Fibroblast of lung (primary cell): ENCODE measurements at regions not wholly inside any gene's neighbourhood (a gene's known extent, or its start where the extent isn't known, plus 50 kb on each side); places are given as distances from the start of the nearest gene placed in this dataset.
A peak's percentile ranks its signal among the peaks of the same experiment; 100 is the strongest.

ENCODE experiments used
- DNase-seq, 2 donors: peaks; one replicate each; pipeline versions ENCODE4 v3.0.0 to v3.0.0-alpha.2; 2010; ENCODE audit warnings: low read depth in 2 of 2
- H2AFZ ChIP-seq: 2 replicates; pipeline ENCODE4 v1.5.1; 2012; ENCODE audit warnings: low read length, control low read depth, inconsistent platforms
- H3K27ac ChIP-seq: 2 replicates; pipeline ENCODE4 v1.5.1; 2011; ENCODE audit warnings: low read length, control low read depth; ENCODE audit not compliant: insufficient read depth
- H3K27me3 ChIP-seq: 2 replicates; pipeline ENCODE4 v1.5.1; 2011; ENCODE audit warnings: mild to moderate bottlenecking, low read length; ENCODE audit not compliant: control insufficient read depth, insufficient read depth
- H3K36me3 ChIP-seq: 2 replicates; pipeline ENCODE4 v1.5.1; 2011; ENCODE audit warnings: low read length; ENCODE audit not compliant: control insufficient read depth, insufficient read depth
- H3K4me1 ChIP-seq: 2 replicates; pipeline ENCODE4 v1.5.1; 2011; ENCODE audit warnings: low read length; ENCODE audit not compliant: control insufficient read depth, insufficient read depth; ENCODE audit errors: extremely low read depth
- H3K4me2 ChIP-seq: 2 replicates; pipeline ENCODE4 v1.5.1; 2011; ENCODE audit warnings: low read length, control low read depth; ENCODE audit not compliant: insufficient read depth; ENCODE audit errors: extremely low read depth
- H3K4me3 ChIP-seq, 4 experiments: fragments of 200-600 bp in 1 of 4; sonication (generic) in 1 of 4; replicated peaks in 1 of 4; 2 replicates each; pipeline ENCODE4 v1.5.1; 2011 to 2016; ENCODE audit warnings: low read length in 4 of 4, low read depth in 3 of 4, mild to moderate bottlenecking in 3 of 4, control low read depth in 2 of 4, inconsistent platforms in 1 of 4, mixed read lengths in 1 of 4; ENCODE audit not compliant: insufficient read depth in 1 of 4; ENCODE audit errors: control extremely low read depth in 1 of 4
- H3K79me2 ChIP-seq: 2 replicates; pipeline ENCODE4 v1.5.1; 2012; ENCODE audit warnings: mild to moderate bottlenecking, low read length, inconsistent platforms; ENCODE audit not compliant: control insufficient read depth, insufficient read depth
- H3K9ac ChIP-seq: 2 replicates; pipeline ENCODE4 v1.5.1; 2011; ENCODE audit warnings: mild to moderate bottlenecking, low read length, control low read depth; ENCODE audit not compliant: insufficient read depth
- H3K9me3 ChIP-seq: 2 replicates; pipeline ENCODE4 v1.5.1; 2012; ENCODE audit warnings: low read depth, low read length; ENCODE audit not compliant: control insufficient read depth, insufficient read depth
- H4K20me1 ChIP-seq: 2 replicates; pipeline ENCODE4 v1.5.1; 2011; ENCODE audit warnings: low read length; ENCODE audit not compliant: control insufficient read depth, insufficient read depth; ENCODE audit errors: extremely low read depth
- EZH2 ChIP-seq: IDR thresholded peaks from 2 replicates; pipeline ENCODE4 v1.5.1; 2012; ENCODE audit warnings: low read length, control low read depth, mild to moderate bottlenecking; ENCODE audit errors: missing control alignments
- TF ChIP-seq, protein P1 (sequence below), 2 donors: IDR thresholded peaks in 1 of 2; conservative IDR thresholded peaks in 1 of 2; 1 replicate in 1 of 2; 2 replicates in 1 of 2; pipeline ENCODE4 v1.5.1; 2011 to 2012; ENCODE audit warnings: low read length in 2 of 2, control low read depth in 1 of 2, inconsistent platforms in 1 of 2, low read depth in 1 of 2, mild to moderate bottlenecking in 1 of 2

DNA sequence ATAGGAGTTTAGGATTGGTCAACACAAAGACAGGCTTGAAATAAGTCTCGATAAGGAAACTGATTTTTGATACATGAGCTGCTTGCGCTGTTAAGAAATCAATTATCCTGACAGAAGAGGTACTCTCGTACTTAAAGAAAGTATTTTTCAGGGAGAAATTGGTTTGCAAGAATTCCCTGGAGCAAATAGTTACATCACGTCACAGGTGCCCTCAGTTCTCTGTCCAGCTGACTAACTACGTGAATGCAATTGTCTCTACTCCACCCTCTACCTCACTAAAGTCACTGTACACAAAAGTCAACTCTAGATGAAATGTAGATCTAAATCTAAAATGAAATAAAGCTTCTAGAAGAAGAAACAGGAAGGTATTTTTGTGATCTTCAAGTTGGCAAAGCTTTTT is 130.6 kb upstream of the KCNJ16 start:
- DNase-seq: no peak
- H3K36me3 ChIP-seq: no peaks in the 10 kb centered on the region
- no peaks in the 10 kb centered on the region for H3K27me3 ChIP-seq
- H3K4me3 ChIP-seq: no peak overlapping the region
- H3K79me2 ChIP-seq: no peaks in the 10 kb centered on the region
- peaks cover 2% of the 10 kb centered on the region for H3K4me1 ChIP-seq
- no peak overlapping the region for H2AFZ ChIP-seq
- no peak overlapping the region for H3K9ac ChIP-seq
- TF ChIP-seq, protein P1, sequence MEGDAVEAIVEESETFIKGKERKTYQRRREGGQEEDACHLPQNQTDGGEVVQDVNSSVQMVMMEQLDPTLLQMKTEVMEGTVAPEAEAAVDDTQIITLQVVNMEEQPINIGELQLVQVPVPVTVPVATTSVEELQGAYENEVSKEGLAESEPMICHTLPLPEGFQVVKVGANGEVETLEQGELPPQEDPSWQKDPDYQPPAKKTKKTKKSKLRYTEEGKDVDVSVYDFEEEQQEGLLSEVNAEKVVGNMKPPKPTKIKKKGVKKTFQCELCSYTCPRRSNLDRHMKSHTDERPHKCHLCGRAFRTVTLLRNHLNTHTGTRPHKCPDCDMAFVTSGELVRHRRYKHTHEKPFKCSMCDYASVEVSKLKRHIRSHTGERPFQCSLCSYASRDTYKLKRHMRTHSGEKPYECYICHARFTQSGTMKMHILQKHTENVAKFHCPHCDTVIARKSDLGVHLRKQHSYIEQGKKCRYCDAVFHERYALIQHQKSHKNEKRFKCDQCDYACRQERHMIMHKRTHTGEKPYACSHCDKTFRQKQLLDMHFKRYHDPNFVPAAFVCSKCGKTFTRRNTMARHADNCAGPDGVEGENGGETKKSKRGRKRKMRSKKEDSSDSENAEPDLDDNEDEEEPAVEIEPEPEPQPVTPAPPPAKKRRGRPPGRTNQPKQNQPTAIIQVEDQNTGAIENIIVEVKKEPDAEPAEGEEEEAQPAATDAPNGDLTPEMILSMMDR (conservative IDR thresholded peaks at IDR 0.05 in 1 of 2, IDR thresholded peaks at IDR 0.05 in 1 of 2; ENCODE audit: low read depth in 1 of 2, low read length in 2 of 2): no peak
- TF ChIP-seq EZH2: no peak
- no peak overlapping the region for H3K27ac ChIP-seq
- H4K20me1 ChIP-seq: no peaks in the 10 kb centered on the region
- no peak overlapping the region for H3K4me2 ChIP-seq
- H3K9me3 ChIP-seq: no peaks in the 10 kb centered on the region

DNA sequence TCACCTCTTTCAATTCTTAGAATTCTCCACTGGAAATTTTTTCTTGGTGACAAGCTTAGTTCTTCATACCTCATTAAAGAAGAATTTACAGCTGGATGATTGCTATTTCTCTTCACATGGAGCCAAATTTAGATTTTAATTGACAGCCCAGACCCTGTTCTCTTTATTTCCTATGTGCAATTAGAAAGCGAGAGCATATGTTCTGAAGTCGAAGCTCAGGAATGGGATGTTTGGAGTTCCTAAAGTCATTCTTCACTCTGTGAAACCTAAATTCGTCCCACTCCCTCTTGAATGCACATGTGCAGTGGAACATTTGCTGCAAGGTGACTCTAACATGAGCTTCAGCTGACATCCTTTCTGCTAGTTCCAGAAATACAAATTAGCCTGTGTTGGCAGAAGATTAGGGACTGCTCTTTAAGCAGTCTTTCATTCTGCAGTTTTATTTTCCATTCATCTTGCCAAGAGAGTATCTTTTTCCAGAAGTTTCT is 129.3 kb upstream of the KCNJ16 start:
- peak in 1 of 2 donors; percentile 63 for DNase-seq
- no peaks in the 10 kb centered on the region for H3K79me2 ChIP-seq
- H3K9ac ChIP-seq: no peak overlapping the region
- no peaks in the 10 kb centered on the region for H3K27me3 ChIP-seq
- H3K4me1 ChIP-seq: peaks cover 2% of the 10 kb centered on the region
- H4K20me1 ChIP-seq: no peaks in the 10 kb centered on the region
- TF ChIP-seq EZH2: no peak
- TF ChIP-seq, protein P1 (conservative IDR thresholded peaks at IDR 0.05 in 1 of 2, IDR thresholded peaks at IDR 0.05 in 1 of 2; ENCODE audit: low read depth in 1 of 2, low read length in 2 of 2): no peak
- H3K9me3 ChIP-seq: no peaks in the 10 kb centered on the region
- H3K27ac ChIP-seq: no peak overlapping the region
- H3K4me2 ChIP-seq: peak overlapping the region; percentile 30
- no peak overlapping the region for H2AFZ ChIP-seq
- no peaks in the 10 kb centered on the region for H3K36me3 ChIP-seq
- H3K4me3 ChIP-seq: no peak overlapping the region

DNA sequence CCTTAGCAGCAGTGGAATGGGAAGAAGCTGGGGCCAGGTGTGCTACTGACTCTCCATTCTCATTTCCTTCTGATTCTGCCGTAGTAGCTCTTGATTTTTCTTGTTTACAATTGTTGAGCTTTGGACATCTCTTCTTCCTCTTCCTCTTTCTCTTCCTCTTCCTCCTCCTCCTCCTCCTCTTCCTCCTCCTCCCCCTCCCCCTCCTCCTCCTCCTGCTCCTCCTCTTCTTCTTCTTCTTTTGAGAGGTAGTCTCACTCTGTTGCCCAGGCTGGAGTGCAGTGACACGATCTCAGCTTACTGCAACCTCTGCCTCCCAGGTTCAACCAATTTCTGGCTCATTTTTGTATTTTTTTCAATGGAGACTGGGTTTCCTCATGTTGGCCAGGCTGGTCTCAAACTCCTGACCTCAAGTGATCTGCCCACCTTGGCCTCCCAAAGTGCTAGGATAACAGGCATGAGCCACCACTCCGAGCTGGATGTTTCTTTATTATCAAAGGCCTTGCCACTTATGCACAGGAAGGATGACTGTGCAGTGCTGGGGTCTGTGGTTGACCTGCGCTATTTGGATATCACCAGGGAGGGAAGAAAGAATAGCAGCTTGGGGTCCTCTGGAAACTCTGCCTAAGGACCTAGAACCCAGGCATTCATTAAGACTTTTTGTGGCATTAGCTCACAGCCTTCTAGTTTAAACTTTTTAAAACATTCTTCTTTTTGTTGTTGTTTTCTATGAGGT is 127.8 kb upstream of the KCNJ16 start:
- H3K4me2 ChIP-seq: no peak overlapping the region
- H3K27ac ChIP-seq: no peak overlapping the region
- no peaks in the 10 kb centered on the region for H3K36me3 ChIP-seq
- H3K27me3 ChIP-seq: no peaks in the 10 kb centered on the region
- peak in 1 of 2 donors; percentile 69 for DNase-seq
- H3K4me1 ChIP-seq: peaks cover 2% of the 10 kb centered on the region
- no peaks in the 10 kb centered on the region for H3K79me2 ChIP-seq
- no peak overlapping the region for H3K9ac ChIP-seq
- no peaks in the 10 kb centered on the region for H4K20me1 ChIP-seq
- no peak for TF ChIP-seq EZH2
- TF ChIP-seq, protein P1 (conservative IDR thresholded peaks at IDR 0.05 in 1 of 2, IDR thresholded peaks at IDR 0.05 in 1 of 2; ENCODE audit: low read depth in 1 of 2, low read length in 2 of 2): no peak
- H2AFZ ChIP-seq: no peak overlapping the region
- no peaks in the 10 kb centered on the region for H3K9me3 ChIP-seq
- no peak overlapping the region for H3K4me3 ChIP-seq
